GM13977 (cell line): ENCODE measurements at regions not wholly inside any gene's neighbourhood (a gene's known extent, or its start where the extent isn't known, plus 50 kb on each side); places are given as distances from the start of the nearest gene placed in this dataset.

ENCODE experiments used
- DNase-seq: peaks from one replicate; pipeline ENCODE4 v3.0.0; 2012; ENCODE audit warnings: low spot score
- CTCF ChIP-seq: IDR thresholded peaks from 2 replicates; pipeline ENCODE4 v1.5.1; 2012; ENCODE audit warnings: mild to moderate bottlenecking, control low read depth; ENCODE audit not compliant: insufficient read depth; ENCODE audit errors: extremely low read depth, missing control alignments
- in situ Hi-C: fragments of 300-500 bp; cut with MboI; formaldehyde crosslinking; loops from one replicate; pipeline ENCODE4 v1.12.0; 2022; ENCODE audit warnings: low sequenced_read_pairs, low pct_unique_long_range_greater_than_20kb, mixed read lengths, inconsistent platforms; ENCODE audit not compliant: unreplicated experiment

DNA sequence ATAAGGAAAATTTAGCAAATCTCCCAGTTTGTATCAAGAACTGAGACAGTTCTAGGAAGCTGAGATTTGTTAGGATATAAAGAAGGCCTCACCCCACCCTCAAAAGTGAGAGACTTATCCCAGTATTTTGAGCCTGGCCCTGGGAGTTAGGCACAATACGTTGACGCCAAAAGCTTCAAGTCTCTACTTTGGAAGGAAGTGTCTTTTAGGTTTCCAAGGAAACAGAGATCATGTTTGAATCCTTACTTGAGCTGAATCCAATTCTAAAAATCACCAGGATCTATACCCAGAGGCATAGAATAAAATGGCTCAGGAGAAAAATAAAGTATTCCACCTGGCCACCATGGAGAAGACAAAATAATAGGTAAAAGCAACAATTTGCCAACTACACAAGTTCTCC, 115.9 kb upstream of the NRG3 start:
- in situ Hi-C loops: no loop called here
- no peak for DNase-seq
- no peak for TF ChIP-seq CTCF

DNA sequence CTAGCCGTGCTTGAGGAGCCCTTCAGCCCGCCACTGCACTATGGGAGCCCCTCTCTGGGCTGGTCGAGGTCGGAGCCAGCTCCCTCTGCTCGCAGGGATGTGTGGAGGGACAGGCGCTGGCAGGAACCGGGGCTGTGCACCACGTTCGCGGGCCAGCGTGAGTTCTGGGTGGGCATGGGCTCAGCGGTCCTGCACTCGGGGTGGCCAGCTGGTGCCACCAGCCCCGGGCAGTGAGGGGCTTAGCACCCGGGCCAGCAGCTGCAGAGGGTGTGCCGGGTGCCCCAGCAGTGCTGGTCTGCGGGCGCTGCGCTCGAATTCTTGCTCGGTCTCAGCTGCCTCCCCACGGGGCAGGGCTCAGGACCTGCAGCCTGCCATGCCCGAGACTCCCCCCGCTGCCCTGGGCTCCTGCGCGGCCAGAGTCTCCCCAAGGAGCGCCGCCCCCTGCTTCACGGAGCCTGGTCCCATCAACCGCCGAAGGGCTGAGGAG, 90.8 kb upstream of the NRG3 start:
- in situ Hi-C loops: no loop called here
- TF ChIP-seq CTCF: no peak
- DNase-seq: no peak

DNA sequence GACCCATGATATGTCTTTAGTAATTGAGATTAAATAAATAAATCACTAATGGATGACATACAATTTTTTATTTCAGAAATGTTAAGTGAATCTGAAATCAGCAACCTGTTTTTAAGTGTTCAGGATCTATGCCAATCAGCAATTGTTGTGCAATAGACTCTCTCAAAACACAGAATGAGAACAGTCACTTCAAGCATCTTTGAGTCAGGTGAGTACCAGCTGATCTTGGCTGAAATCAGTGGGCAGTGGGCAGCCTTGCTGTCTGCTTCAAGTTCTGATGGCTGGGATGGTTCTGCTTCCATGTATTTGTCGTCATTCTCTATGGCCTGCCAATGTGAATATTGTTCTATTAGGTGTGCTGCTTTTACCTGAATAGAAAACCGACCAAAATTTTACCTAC, 82.3 kb upstream of the NRG3 start:
- DNase-seq: no peak
- in situ Hi-C loops: no loop called here
- TF ChIP-seq CTCF: no peak

- in situ Hi-C loops: no loop called here
Observed at GRCh38 chr10:81806842-81807241, 68.2 kb upstream of the NRG3 start.

GRCh38 chr10:81814842-81815241, 60.2 kb upstream of the NRG3 start:
- no peak for DNase-seq
- no peak for TF ChIP-seq CTCF
- in situ Hi-C loops: no loop called here

More at GRCh38 chr10:81806842-81807241, 68.2 kb upstream of the NRG3 start:
- no peak for TF ChIP-seq CTCF
- DNase-seq: no peak

DNA sequence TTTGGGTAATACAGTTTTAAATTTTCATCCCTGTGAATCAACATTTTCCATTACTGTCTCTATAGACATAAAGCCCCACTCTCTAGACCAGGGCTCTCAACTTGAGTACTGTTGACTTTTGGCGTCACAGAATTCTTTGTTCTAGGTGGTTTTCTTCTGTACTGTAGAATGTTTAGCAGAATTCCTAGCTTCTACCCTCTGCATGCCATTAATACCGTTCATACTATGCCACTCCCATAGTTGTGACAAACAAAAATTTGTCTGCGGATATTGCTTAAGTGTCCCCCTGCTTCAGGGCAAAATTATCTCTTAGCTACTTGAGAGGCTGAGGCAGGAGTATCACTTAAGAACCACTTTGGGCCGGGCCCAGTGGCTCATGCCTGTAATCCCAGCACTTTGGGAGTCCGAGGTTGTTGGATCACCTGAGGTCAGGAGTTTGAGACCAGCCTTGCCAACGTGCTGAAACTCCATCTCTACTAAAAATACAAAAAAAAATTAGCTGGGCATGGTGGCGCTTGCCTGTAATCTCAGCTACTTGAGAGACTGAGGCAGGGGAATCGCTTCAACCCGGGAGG, 57.3 kb upstream of the NRG3 start:
- DNase-seq: no peak
- TF ChIP-seq CTCF: no peak
- in situ Hi-C loops: no loop called here
